BJ (cell line): ENCODE measurements at regions not wholly inside any gene's neighbourhood (a gene's known extent, or its start where the extent isn't known, plus 50 kb on each side); places are given as distances from the start of the nearest gene placed in this dataset.

Experiments
- CTCF ChIA-PET: fragments of 350-600 bp; formaldehyde crosslinking; extraction: SDS; loops from one replicate; lab custom pipeline; 2021; ENCODE audit warnings: antibody characterized with exemption, inconsistent platforms; lab: Yijun Ruan, JAX
- POLR2A ChIA-PET: fragments of 300-600 bp; sonication (Branson Sonifier 250); formaldehyde crosslinking; extraction: SDS; loops from one replicate; lab custom pipeline; 2021; ENCODE audit warnings: antibody characterized with exemption; lab: Charles Lee
- DNase-seq: peaks from one replicate; pipeline ENCODE4 v3.0.0-alpha.2; 2011; ENCODE audit warnings: low read depth
- H3K27me3 ChIP-seq: 2 replicates; pipeline ENCODE4 v1.6.0; 2011; ENCODE audit warnings: low read length; ENCODE audit not compliant: control insufficient read depth, insufficient read depth
- H3K36me3 ChIP-seq: 2 replicates; pipeline ENCODE4 v1.5.1; 2011; ENCODE audit warnings: low read length; ENCODE audit not compliant: control insufficient read depth, insufficient read depth
- H3K4me3 ChIP-seq: 2 replicates; pipeline ENCODE4 v1.5.1; 2011; ENCODE audit warnings: low read depth, mild to moderate bottlenecking, control low read depth, low read length
- CTCF ChIP-seq: IDR thresholded peaks from 2 replicates; pipeline ENCODE4 v1.5.1; 2011; ENCODE audit warnings: low read depth, mild to moderate bottlenecking, control low read depth, inconsistent platforms, low read length, moderate library complexity; ENCODE audit not compliant: insufficient read depth

GRCh38 chr20:59428441-59429205 is 128.2 kb downstream of the EDN3 start:
- POLR2A ChIA-PET = no interaction called here
- CTCF ChIA-PET = no interaction called here
- Histone ChIP-seq H3K4me3 (no peak overlapping the region), H3K36me3 (no peaks in the 10 kb centered on the region), H3K27me3 (no peaks in the 10 kb centered on the region)
- TF ChIP-seq CTCF = no peak
- no peak for DNase-seq

DNA sequence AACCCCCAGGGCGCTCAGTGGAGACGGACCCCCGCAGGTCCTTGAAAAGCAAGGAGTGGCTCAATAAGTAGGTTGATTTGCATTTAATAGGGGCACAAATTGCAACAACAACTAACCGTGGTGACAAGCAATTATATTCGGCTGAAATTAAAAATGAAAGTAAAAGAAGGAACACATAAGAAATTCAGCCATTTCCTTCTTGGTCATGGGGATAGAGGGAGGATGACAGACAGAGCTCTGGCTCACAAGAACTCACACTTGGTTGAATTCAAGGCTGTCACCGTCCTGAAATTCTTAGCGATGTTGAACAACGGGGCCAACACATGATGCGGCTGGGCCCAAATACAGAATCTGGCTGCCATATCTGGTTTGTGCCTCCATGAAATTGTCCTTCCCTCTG is 129.0 kb downstream of the EDN3 start:
- Histone ChIP-seq H3K4me3 (no peak overlapping the region), H3K27me3 (no peaks in the 10 kb centered on the region), H3K36me3 (no peaks in the 10 kb centered on the region)
- DNase-seq = no peak
- TF ChIP-seq CTCF = no peak
- CTCF ChIA-PET = no interaction called here
- POLR2A ChIA-PET = no interaction called here

DNA sequence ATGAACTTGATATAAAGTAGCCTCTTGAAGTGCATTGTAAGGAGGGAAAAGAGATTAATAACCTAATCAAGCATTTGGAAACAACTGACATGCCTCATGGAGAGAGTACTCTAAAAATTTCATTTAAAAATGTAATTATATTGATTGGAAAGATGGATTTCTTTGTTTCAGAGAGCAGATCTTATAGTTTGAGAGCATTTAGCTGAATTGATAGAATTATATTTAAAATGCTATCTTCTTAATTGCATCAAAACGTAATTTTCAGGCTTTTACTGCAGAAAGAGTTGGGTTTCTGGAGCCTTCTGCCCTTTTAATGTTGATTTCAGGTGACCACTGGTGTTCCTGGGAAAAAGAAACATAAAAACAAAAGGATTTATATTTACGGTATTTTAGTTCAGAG is 130.6 kb downstream of the EDN3 start:
- H3K27me3 ChIP-seq = no peaks in the 10 kb centered on the region
- H3K36me3 ChIP-seq = no peaks in the 10 kb centered on the region
- POLR2A ChIA-PET = no interaction called here
- CTCF ChIA-PET = no interaction called here
- no peak for DNase-seq
- no peak overlapping the region for H3K4me3 ChIP-seq
- TF ChIP-seq CTCF = no peak

- Histone ChIP-seq H3K27me3 (no peaks in the 10 kb centered on the region), H3K36me3 (no peaks in the 10 kb centered on the region), H3K4me3 (no peak overlapping the region)
- ChIA-PET CTCF (no interaction called here), POLR2A (no interaction called here)
- no peak for TF ChIP-seq CTCF
- no peak for DNase-seq
Observed at GRCh38 chr20:59434960-59435359, 134.5 kb downstream of the EDN3 start.

DNA sequence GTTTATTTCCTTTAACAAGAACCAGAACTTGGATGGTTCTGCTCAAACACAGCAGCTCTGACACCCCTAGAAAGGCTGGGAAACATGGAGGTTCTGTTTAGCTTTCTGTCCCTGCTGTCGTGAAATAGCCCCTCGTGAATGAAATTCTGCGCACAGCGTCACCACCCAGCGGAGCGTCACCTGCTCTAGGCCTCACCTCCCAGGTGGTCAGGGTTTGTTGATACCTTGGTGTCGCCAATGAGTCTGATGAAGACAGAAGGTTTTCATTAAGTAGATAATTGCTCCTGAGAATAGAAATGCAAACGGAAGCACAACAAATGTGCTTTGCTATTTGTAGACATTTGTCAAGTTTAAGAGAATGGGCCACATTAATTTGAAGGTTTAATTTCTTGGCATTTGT is 135.1 kb downstream of the EDN3 start:
- no peak for TF ChIP-seq CTCF
- Histone ChIP-seq H3K4me3 (no peak overlapping the region), H3K36me3 (no peaks in the 10 kb centered on the region), H3K27me3 (no peaks in the 10 kb centered on the region)
- ChIA-PET POLR2A (no interaction called here), CTCF (no interaction called here)
- DNase-seq = no peak
